ENCODE measurements at regions not wholly inside any gene's neighbourhood (a gene's known extent, or its start where the extent isn't known, plus 50 kb on each side); places are given as distances from the start of the nearest gene placed in this dataset.
"Not testable (repeated sequence)": the region's sequence is repeated elsewhere in the genome, so short reads cannot be mapped to it uniquely, and the experiment has no call there.

DNA sequence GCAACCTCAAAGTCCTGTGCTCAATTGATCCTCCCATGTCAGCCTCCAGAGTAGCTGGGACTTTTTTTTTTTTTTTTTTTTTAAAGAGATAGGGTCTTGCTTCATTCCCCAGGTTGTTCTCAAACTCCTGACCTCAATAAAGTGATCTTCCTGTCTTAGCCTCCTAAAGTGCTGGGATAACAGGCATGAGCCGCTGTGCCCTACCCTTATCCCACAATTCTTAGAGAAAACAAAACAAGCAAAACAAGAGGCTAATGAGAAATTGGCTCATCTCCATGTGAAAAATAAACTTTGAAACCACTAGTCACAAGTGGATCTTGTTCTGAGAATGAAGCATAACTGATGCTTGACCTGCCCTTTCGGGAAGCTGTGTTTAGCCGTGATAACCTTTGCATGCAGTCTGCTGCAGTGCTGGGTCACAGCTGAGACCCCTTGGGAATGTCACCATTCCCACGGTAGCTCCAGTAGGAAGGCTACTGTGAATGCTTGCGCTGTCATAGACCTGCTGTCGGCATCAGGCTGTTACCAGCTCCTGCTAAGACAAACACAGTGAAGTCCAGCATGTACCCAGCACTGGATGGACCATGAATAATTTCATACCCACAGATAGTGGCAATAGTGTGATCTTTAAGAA lies 290.7 kb upstream of the KIAA1217 start:
- Histone ChIP-seq H3K4me1 (ENCODE audit: insufficient read depth) (no peaks in the 10 kb centered on the region), H3K36me3 (ENCODE audit: low read depth) (no peaks in the 10 kb centered on the region), H3K9me2 (ENCODE audit: insufficient read depth) (no peaks in the 10 kb centered on the region), H4K20me1 (ENCODE audit: insufficient read depth) (no peaks in the 10 kb centered on the region), H3K9me3 (ENCODE audit: low read depth) (no peaks in the 10 kb centered on the region), H3K27me3 (replicated peaks; ENCODE audit: insufficient read depth) (no peaks in the 10 kb centered on the region), H3K4me3 (no peak overlapping the region), H3K9ac (no peak overlapping the region), H3K4me2 (ENCODE audit: unreplicated experiment) (no peak overlapping the region), H3F3A (ENCODE audit: insufficient read depth) (no peaks in the 10 kb centered on the region), H3K27ac (no peak overlapping the region), H3K79me2 (ENCODE audit: insufficient read depth) (no peaks in the 10 kb centered on the region), H2AFZ (no peak overlapping the region)
- 76 to 80% methylated on average over 6 of the region's 6 CpGs for WGBS, 2 experiments (ENCODE audit: low coverage in 1 of 2, low lambda C conversion rate in 2 of 2, missing lambda C conversion rate in 2 of 2)
- in situ Hi-C loops (cut with MboI) = no loop called here
- no peak for DNase-seq
- TF ChIP-seq EZH2 (IDR thresholded peaks at IDR 0.05; ENCODE audit: insufficient read depth, poor library complexity, severe bottlenecking) (no peak), EZH2phosphoT487 (IDR thresholded peaks at IDR 0.05; ENCODE audit: insufficient read depth, low read depth) (no peak)

DNA sequence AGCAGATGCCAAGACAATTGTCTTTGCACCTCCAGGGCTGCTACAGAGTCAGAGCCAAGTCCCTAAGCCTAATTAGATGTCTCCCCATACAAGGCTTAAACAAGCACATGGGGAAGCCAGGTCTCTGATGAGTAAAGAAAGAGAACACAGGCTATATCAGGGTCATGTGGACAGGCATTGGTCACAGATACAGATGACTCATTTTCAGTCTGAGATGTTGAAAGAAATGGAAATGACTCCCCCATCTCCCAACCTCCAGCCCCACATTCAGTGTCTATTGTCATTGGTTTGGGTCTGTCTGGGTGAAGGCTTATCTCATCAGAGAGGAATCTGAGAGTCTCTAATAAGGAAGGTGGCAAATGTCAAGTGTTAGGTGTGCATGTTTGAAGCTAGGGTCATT lies 290.1 kb upstream of the KIAA1217 start:
- in situ Hi-C loops (cut with MboI) = no loop called here

DNA sequence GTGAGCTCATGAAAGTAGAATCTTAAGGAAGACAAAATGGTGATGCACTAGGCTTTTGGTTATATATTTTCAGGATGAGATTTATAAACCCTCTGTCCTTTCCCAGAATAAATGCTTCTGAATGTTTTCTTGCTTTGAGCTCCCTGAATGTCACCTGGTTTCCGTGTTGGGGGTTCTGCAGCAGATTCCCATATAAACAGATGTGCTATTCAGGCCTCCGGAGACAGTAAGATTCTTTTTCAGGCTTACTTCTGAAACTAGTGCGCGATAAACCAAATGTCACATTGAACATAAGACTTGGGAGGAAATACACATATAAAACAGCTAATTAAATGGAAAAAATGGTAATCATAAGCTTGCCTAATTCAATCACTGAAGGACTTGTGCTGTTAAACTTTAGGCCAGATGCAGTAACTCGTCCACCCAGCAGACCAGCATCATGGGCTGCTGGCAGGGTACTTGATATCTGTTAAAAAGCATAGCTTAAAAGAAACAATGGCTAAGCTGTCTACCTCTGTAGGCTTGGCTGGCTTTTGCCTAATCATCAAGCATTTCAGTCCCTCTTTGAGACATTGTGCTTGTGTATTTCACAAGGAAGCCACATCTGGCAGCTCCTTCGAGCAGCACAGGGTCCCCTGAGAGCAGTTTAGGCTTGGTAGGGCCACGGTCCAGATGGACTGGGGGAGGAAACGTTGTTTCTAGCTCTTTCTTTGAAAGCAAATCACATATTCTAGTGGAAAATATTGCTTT lies 281.2 kb upstream of the KIAA1217 start:
- Histone ChIP-seq H3K9me2 (ENCODE audit: insufficient read depth) (no peaks in the 10 kb centered on the region), H3K4me3 (no peak overlapping the region), H3K9ac (no peak overlapping the region), H3K36me3 (ENCODE audit: low read depth) (no peaks in the 10 kb centered on the region), H4K20me1 (ENCODE audit: insufficient read depth) (no peaks in the 10 kb centered on the region), H2AFZ (no peak overlapping the region), H3F3A (ENCODE audit: insufficient read depth) (no peaks in the 10 kb centered on the region), H3K4me1 (ENCODE audit: insufficient read depth) (no peaks in the 10 kb centered on the region), H3K79me2 (ENCODE audit: insufficient read depth) (no peaks in the 10 kb centered on the region), H3K4me2 (ENCODE audit: unreplicated experiment) (no peak overlapping the region), H3K27me3 (replicated peaks; ENCODE audit: insufficient read depth) (no peaks in the 10 kb centered on the region), H3K27ac (no peak overlapping the region), H3K9me3 (ENCODE audit: low read depth) (no peaks in the 10 kb centered on the region)
- TF ChIP-seq EZH2phosphoT487 (IDR thresholded peaks at IDR 0.05; ENCODE audit: insufficient read depth, low read depth) (no peak), EZH2 (IDR thresholded peaks at IDR 0.05; ENCODE audit: insufficient read depth, poor library complexity, severe bottlenecking) (no peak)
- in situ Hi-C loops (cut with MboI) = no loop called here
- 31% methylated on average over 8 of the region's 8 CpGs for WGBS, 2 experiments (ENCODE audit: low coverage in 1 of 2, low lambda C conversion rate in 2 of 2, missing lambda C conversion rate in 2 of 2)
- DNase-seq = no peak

More for the DNA sequence above, 290.1 kb upstream of the KIAA1217 start:
- Histone ChIP-seq H3K4me2 (ENCODE audit: unreplicated experiment) (no peak overlapping the region), H3K9me2 (ENCODE audit: insufficient read depth) (no peaks in the 10 kb centered on the region), H3F3A (ENCODE audit: insufficient read depth) (no peaks in the 10 kb centered on the region), H3K4me1 (ENCODE audit: insufficient read depth) (no peaks in the 10 kb centered on the region), H2AFZ (no peak overlapping the region), H3K79me2 (ENCODE audit: insufficient read depth) (no peaks in the 10 kb centered on the region), H3K36me3 (ENCODE audit: low read depth) (no peaks in the 10 kb centered on the region), H3K4me3 (no peak overlapping the region), H3K9ac (no peak overlapping the region), H3K27me3 (replicated peaks; ENCODE audit: insufficient read depth) (no peaks in the 10 kb centered on the region), H4K20me1 (ENCODE audit: insufficient read depth) (no peaks in the 10 kb centered on the region), H3K9me3 (ENCODE audit: low read depth) (no peaks in the 10 kb centered on the region), H3K27ac (no peak overlapping the region)
- no peak for TF ChIP-seq EZH2phosphoT487 (IDR thresholded peaks at IDR 0.05; ENCODE audit: insufficient read depth, low read depth)
- no peak for TF ChIP-seq EZH2 (IDR thresholded peaks at IDR 0.05; ENCODE audit: insufficient read depth, poor library complexity, severe bottlenecking)
- DNase-seq = peak; percentile 22

DNA sequence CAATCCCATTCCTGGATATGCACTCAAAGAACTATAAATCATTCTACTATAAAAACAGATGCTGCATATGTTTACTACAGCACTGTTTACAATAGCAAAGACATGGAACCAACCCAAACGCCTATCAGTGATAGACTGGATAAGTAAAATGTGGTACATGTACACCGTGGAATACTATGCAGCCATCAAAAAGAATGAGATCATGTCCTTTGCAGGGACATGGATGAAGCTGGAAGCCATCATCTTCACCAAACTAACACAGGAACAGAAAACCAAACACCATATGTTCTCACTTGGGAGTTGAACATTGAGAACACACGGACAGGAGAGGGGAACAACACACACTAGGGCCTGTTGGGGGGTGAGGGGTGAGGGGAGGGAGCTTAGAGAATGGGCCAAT lies 274.9 kb upstream of the KIAA1217 start:
- H3K36me3 ChIP-seq (ENCODE audit: low read depth); in situ Hi-C loops (cut with MboI); H3K9ac ChIP-seq; H3K9me3 ChIP-seq (ENCODE audit: low read depth); H2AFZ ChIP-seq; H3F3A ChIP-seq (ENCODE audit: insufficient read depth); H4K20me1 ChIP-seq (ENCODE audit: insufficient read depth); DNase-seq; H3K4me3 ChIP-seq; H3K27ac ChIP-seq; H3K9me2 ChIP-seq (ENCODE audit: insufficient read depth); H3K4me2 ChIP-seq (ENCODE audit: unreplicated experiment); H3K4me1 ChIP-seq (ENCODE audit: insufficient read depth); H3K79me2 ChIP-seq (ENCODE audit: insufficient read depth); H3K27me3 ChIP-seq (replicated peaks; ENCODE audit: insufficient read depth): not testable (repeated sequence)
- 6 to 20% methylated on average over 3 of the region's 3 CpGs for WGBS, 2 experiments (ENCODE audit: low coverage in 1 of 2, low lambda C conversion rate in 2 of 2, missing lambda C conversion rate in 2 of 2)

Measured in GM23248 (cell line).